Panc1 (cell line): ENCODE measurements at regions not wholly inside any gene's neighbourhood (a gene's known extent, or its start where the extent isn't known, plus 50 kb on each side); places are given as distances from the start of the nearest gene placed in this dataset.

ENCODE experiments used
- POLR2AphosphoS5 ChIP-seq: IDR thresholded peaks from 2 replicates; pipeline ENCODE4 v1.6.1; 2012; ENCODE audit warnings: mild to moderate bottlenecking, low read depth, low read length, moderate library complexity
- REST ChIP-seq, 2 experiments: IDR thresholded peaks; 2 replicates each; pipeline ENCODE4 v1.6.1; 2011 to 2012; ENCODE audit warnings: low read depth in 2 of 2, control low read depth in 1 of 2, low read length in 1 of 2, mild to moderate bottlenecking in 1 of 2, moderate library complexity in 1 of 2; ENCODE audit not compliant: insufficient read depth in 1 of 2
- SIN3A ChIP-seq: IDR thresholded peaks from 2 replicates; pipeline ENCODE4 v1.6.1; 2012; ENCODE audit warnings: low read depth, mild to moderate bottlenecking, low read length, moderate library complexity, borderline replicate concordance; ENCODE audit not compliant: insufficient read depth
- TCF7L2 ChIP-seq: IDR thresholded peaks from 2 replicates; pipeline ENCODE4 v1.6.1; 2011; ENCODE audit warnings: mild to moderate bottlenecking, low read depth, low read length, inconsistent platforms
- TF ChIP-seq, protein P1 (sequence below): fragments of 450-650 bp; IDR thresholded peaks from 2 replicates; pipeline ENCODE4 v1.5.1; 2017; ENCODE audit warnings: mild to moderate bottlenecking

- TF ChIP-seq, protein P1, sequence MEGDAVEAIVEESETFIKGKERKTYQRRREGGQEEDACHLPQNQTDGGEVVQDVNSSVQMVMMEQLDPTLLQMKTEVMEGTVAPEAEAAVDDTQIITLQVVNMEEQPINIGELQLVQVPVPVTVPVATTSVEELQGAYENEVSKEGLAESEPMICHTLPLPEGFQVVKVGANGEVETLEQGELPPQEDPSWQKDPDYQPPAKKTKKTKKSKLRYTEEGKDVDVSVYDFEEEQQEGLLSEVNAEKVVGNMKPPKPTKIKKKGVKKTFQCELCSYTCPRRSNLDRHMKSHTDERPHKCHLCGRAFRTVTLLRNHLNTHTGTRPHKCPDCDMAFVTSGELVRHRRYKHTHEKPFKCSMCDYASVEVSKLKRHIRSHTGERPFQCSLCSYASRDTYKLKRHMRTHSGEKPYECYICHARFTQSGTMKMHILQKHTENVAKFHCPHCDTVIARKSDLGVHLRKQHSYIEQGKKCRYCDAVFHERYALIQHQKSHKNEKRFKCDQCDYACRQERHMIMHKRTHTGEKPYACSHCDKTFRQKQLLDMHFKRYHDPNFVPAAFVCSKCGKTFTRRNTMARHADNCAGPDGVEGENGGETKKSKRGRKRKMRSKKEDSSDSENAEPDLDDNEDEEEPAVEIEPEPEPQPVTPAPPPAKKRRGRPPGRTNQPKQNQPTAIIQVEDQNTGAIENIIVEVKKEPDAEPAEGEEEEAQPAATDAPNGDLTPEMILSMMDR, result no peak
- no peak for TF ChIP-seq REST (IDR thresholded peaks at IDR 0.05; ENCODE audit: insufficient read depth in 1 of 2, low read depth in 2 of 2, low read length in 1 of 2)
- TF ChIP-seq POLR2AphosphoS5, result no peak
- TF ChIP-seq SIN3A, result no peak
- TF ChIP-seq TCF7L2, result no peak
Measured at GRCh38 chr2:75336451-75336850, 137.1 kb upstream of the TACR1 start.
